ENCODE measurements at regions not wholly inside any gene's neighbourhood (a gene's known extent, or its start where the extent isn't known, plus 50 kb on each side); places are given as distances from the start of the nearest gene placed in this dataset.

DNA sequence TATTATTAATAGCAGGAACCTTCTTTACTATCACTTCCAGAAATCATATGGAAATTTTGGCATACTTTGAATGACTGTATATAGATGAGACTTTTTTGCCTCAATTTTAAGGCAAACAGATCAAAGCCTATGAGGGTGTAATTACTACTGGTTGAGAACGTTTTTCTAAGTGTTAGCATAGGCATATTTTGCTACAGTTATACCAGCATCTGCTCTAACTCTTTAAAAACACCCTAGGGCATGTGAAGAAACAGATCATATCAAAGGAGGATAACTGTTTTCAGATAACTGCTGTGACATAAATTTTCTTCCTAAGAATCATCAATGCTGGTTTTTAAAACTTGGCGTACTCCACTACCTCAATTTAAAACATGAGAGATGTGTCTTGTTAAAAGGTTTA, 1155.3 kb downstream of the FSTL5 start:
- TF ChIP-seq, protein P1, sequence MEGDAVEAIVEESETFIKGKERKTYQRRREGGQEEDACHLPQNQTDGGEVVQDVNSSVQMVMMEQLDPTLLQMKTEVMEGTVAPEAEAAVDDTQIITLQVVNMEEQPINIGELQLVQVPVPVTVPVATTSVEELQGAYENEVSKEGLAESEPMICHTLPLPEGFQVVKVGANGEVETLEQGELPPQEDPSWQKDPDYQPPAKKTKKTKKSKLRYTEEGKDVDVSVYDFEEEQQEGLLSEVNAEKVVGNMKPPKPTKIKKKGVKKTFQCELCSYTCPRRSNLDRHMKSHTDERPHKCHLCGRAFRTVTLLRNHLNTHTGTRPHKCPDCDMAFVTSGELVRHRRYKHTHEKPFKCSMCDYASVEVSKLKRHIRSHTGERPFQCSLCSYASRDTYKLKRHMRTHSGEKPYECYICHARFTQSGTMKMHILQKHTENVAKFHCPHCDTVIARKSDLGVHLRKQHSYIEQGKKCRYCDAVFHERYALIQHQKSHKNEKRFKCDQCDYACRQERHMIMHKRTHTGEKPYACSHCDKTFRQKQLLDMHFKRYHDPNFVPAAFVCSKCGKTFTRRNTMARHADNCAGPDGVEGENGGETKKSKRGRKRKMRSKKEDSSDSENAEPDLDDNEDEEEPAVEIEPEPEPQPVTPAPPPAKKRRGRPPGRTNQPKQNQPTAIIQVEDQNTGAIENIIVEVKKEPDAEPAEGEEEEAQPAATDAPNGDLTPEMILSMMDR (IDR thresholded peaks at IDR 0.05; ENCODE audit: control extremely low read depth in 1 of 3, insufficient read depth in 1 of 3, low read depth in 1 of 3, low read length in 3 of 3), result no peak
- TF ChIP-seq KDM1A (IDR thresholded peaks at IDR 0.05; ENCODE audit: borderline replicate concordance, low read length), result no peak
- no peak for TF ChIP-seq POLR2AphosphoS5 (IDR thresholded peaks at IDR 0.05; ENCODE audit: low read depth, low read length)
- TF ChIP-seq EZH2 (IDR thresholded peaks at IDR 0.05; ENCODE audit: low read depth, low read length, severe bottlenecking), result no peak
- no peak for TF ChIP-seq RAD21 (IDR thresholded peaks at IDR 0.05 in 1 of 2, conservative IDR thresholded peaks at IDR 0.05 in 1 of 2; ENCODE audit: low read depth in 2 of 2, low read length in 2 of 2)
- TF ChIP-seq TBP (IDR thresholded peaks at IDR 0.05; ENCODE audit: low read depth, low read length), result no peak
- no peak for TF ChIP-seq POLR2A (IDR thresholded peaks at IDR 0.05; ENCODE audit: control extremely low read depth in 1 of 2, low read depth in 2 of 2, low read length in 2 of 2)
- TF ChIP-seq POU5F1 (IDR thresholded peaks at IDR 0.05; ENCODE audit: low read depth, low read length), result no peak
- no peak for TF ChIP-seq TAF1 (IDR thresholded peaks at IDR 0.05; ENCODE audit: low read depth, low read length)

Data from H1 (cell line).